Heart left ventricle (tissue), 16 donors: ENCODE measurements at regions not wholly inside any gene's neighbourhood (a gene's known extent, or its start where the extent isn't known, plus 50 kb on each side); places are given as distances from the start of the nearest gene placed in this dataset.

Experiments used
- ATAC-seq, 4 donors: fragments of 200-7000 bp; cut with Tn5 transposase; one replicate each; pipeline ENCODE4 v1.9.1; 2020 to 2022; ENCODE audit warnings: moderate library complexity in 4 of 4, mild to moderate bottlenecking in 3 of 4, moderate number of reproducible peaks in 1 of 4
- DNase-seq, 5 donors: peaks; one replicate each; pipeline ENCODE4 v3.0.0-alpha.2; 2020
- H3K27ac ChIP-seq, 12 donors: fragments of 200-600 bp; sonication (generic) in 4 of 12; one replicate each; pipeline versions ENCODE4 v1.5.0 to v1.8.0; 2016 to 2022; ENCODE audit warnings: mild to moderate bottlenecking in 2 of 12
- H3K27me3 ChIP-seq, 9 donors: fragments of 200-600 bp; sonication (generic) in 2 of 9; one replicate each; pipeline versions ENCODE4 v1.5.1 to v1.8.0; 2016 to 2022; ENCODE audit warnings: mild to moderate bottlenecking in 3 of 9
- H3K36me3 ChIP-seq, 9 donors: fragments of 200-600 bp; sonication (generic) in 2 of 9; one replicate each; pipeline versions ENCODE4 v1.5.0 to v1.8.0; 2018 to 2022; ENCODE audit warnings: mild to moderate bottlenecking in 2 of 9
- H3K4me1 ChIP-seq, 12 donors: fragments of 200-600 bp; sonication (generic) in 4 of 12; one replicate each; pipeline versions ENCODE4 v1.5.0 to v1.8.0; 2016 to 2022; ENCODE audit warnings: mild to moderate bottlenecking in 3 of 12
- H3K4me3 ChIP-seq, 12 donors: fragments of 200-600 bp; sonication (generic) in 4 of 12; one replicate each; pipeline versions ENCODE4 v1.5.0 to v1.8.0; 2017 to 2022; ENCODE audit warnings: mild to moderate bottlenecking in 9 of 12, moderate library complexity in 4 of 12
- H3K9me3 ChIP-seq, 12 donors: fragments of 200-600 bp; sonication (generic) in 4 of 12; one replicate each; pipeline versions ENCODE4 v1.5.0 to v1.8.0; 2016 to 2022; ENCODE audit warnings: mild to moderate bottlenecking in 1 of 12
- POLR2A ChIP-seq, 2 donors: fragments of 450-650 bp; IDR thresholded peaks; one replicate each; pipeline ENCODE4 v1.6.1; 2017; ENCODE audit warnings: antibody characterized with exemption in 2 of 2, mild to moderate bottlenecking in 2 of 2, moderate library complexity in 2 of 2
- WGBS, 4 donors: extraction: QIAGEN DNeasy Blood & Tissue Kit in 2 of 4; methylation state at CpG; one replicate each; pipeline versions ENCODE4 v1.1.5 to v1.1.7; 2013 to 2018; 5-methylcytosine and 5-hydroxymethylcytosine counted together
- intact Hi-C, 10 donors: fragments of 100-400 bp; cut with DNase I; formaldehyde crosslinking; loops; one replicate each; pipeline versions ENCODE4 v1.11.1 to v1.14.2; 2022
- TF ChIP-seq, protein P1 (sequence below), 12 donors: fragments of 200-600 bp; sonication (generic) in 4 of 12; IDR thresholded peaks; one replicate each; pipeline versions ENCODE4 v1.5.0 to v1.8.0; 2018 to 2022; ENCODE audit warnings: antibody characterized with exemption in 12 of 12, mild to moderate bottlenecking in 5 of 12
- donor health status: ischemic (EF 13 %, LVEDD 7.1; RV severe dilation, severe dysfunction).
- donor health status: healthy with polysubstance abuse.
- donor health status: DM: no; HTN: yes; CAD: no.
- donor health status: DM: no; HTN: no; CAD: no.
- donor health status: ischemic (EF 25% LVEDD 6.9; RV normal size, moderate dysfunction).
- donor health status: ischemic (EF 25% LVEDD 5.7; RV mildly dilated, moderate dysfunction).
- donor health status: healthy.
- donor health status: DM: yes; HTN: yes; CAD: no.
- donor health status: ischemic (EF 35%, LVEDD 5.7; RV mildly dilated, moderate dysfunction).
- donor health status: nonischemic (EF 11% LVEDD 7.7; RV severe dilation, severe dysfunction).
- donor health status: DM: yes; HTN: yes; CAD: no.
- donor health status: PGD.
- donor health status: ischemic (EF 29% LVEDD 5.4; RV normal size, mild dysfunction).
- donor health status: nonischemic (EF 23%, LVEDD 6.1; RV moderate dilation, normal function).

DNA sequence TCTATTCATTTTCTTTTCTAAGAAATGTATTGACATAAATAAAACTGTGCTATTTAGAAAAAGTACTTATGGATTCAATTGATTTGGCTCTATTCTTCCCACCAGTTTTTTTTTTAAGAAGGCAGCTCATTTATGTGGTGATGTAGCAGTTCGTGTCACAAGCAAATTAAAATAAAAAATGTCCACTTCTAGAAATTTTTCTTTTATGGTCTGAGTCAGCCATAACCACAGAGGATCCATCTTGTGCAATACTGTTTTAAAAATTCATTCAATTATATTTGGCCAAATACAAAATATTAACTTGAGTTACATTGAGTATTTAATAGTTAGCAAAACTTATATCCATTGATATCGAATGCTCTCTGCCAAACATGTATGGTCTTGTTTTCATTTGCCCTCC lies 207.9 kb upstream of the FAT1 start:
- intact Hi-C loops, result no loop called here
- TF ChIP-seq POLR2A (IDR thresholded peaks at IDR 0.05), result no peak
- TF ChIP-seq, protein P1, sequence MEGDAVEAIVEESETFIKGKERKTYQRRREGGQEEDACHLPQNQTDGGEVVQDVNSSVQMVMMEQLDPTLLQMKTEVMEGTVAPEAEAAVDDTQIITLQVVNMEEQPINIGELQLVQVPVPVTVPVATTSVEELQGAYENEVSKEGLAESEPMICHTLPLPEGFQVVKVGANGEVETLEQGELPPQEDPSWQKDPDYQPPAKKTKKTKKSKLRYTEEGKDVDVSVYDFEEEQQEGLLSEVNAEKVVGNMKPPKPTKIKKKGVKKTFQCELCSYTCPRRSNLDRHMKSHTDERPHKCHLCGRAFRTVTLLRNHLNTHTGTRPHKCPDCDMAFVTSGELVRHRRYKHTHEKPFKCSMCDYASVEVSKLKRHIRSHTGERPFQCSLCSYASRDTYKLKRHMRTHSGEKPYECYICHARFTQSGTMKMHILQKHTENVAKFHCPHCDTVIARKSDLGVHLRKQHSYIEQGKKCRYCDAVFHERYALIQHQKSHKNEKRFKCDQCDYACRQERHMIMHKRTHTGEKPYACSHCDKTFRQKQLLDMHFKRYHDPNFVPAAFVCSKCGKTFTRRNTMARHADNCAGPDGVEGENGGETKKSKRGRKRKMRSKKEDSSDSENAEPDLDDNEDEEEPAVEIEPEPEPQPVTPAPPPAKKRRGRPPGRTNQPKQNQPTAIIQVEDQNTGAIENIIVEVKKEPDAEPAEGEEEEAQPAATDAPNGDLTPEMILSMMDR (IDR thresholded peaks at IDR 0.05), result no peak
- ATAC-seq (no peak), DNase-seq (no peak)
- Histone ChIP-seq H3K27me3 (no peaks in the 10 kb centered on the region), H3K4me3 (no peak overlapping the region), H3K27ac (no peak overlapping the region), H3K36me3 (no peaks in the 10 kb centered on the region), H3K4me1 (peaks cover 0 to 10% (median 0%) of the 10 kb centered on the region in 12 donors), H3K9me3 (peaks cover 0 to 3% (median 0%) of the 10 kb centered on the region in 12 donors)
- WGBS, 4 donors, result 89 to 91% (median 90%) methylated on average over 2 of the region's 2 CpGs

DNA sequence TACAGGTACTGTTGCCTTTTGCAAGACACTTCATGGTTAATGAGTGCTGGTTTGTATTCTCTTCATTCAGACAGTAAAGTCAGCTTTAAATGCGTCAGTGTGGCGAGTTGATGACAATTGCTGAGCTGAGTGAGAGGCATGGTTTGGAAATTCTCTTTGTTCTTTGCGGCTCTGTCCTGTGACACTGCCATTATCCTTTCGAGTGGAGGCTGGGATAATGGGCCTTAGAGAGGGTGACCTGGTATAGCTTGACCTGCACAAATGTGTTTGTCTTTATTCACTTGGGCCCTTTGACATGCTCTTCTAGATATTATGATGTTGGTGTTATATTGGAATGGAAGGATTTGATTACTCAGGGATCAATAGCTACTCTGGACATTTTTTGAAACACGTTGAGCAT lies 208.5 kb upstream of the FAT1 start:
- no peaks in the 10 kb centered on the region for H3K36me3 ChIP-seq
- 87 to 92% (median 89%) methylated on average over 5 of the region's 5 CpGs for whole genome bisulfite sequencing, 4 donors
- H3K27me3 ChIP-seq, result no peaks in the 10 kb centered on the region
- DNase-seq (no peak), ATAC-seq (no peak)
- intact Hi-C loops, result no loop called here
- no peak for TF ChIP-seq POLR2A (IDR thresholded peaks at IDR 0.05)
- TF ChIP-seq, protein P1 (IDR thresholded peaks at IDR 0.05), result no peak
- no peak overlapping the region for H3K4me3 ChIP-seq
- H3K4me1 ChIP-seq, result peaks cover 0 to 10% (median 0%) of the 10 kb centered on the region in 12 donors
- peaks cover 0 to 3% (median 0%) of the 10 kb centered on the region in 12 donors for H3K9me3 ChIP-seq
- no peak overlapping the region for H3K27ac ChIP-seq

DNA sequence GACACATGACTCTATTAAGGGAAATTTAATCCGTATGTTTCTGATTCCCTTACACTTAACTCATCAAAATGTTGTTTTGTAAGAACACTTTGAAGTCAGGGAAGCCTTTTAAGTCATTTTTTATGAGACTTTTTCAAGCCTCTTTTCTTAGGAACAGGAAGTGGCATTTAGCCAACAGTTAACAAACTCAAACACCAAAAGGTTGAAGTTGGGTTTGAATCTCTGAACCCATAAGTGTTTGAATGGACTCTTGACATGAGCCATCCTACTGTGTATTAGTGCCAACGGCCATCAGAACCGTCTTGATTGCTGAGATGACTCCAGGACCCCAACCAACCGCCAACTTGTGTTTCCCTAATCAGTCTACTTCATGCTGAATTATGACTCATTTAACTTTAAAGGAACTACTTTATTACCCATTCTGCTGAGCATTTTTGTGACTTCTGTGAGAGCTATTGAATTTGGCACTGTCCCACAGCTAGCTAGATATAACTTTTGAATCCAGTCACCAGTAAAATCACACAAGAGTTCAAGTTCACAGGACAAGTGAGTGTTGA lies 209.1 kb upstream of the FAT1 start:
- Histone ChIP-seq H3K4me3 (no peak overlapping the region), H3K27ac (no peak overlapping the region), H3K9me3 (peaks cover 0 to 3% (median 0%) of the 10 kb centered on the region in 12 donors), H3K27me3 (no peaks in the 10 kb centered on the region), H3K4me1 (peaks cover 0 to 10% (median 0%) of the 10 kb centered on the region in 12 donors), H3K36me3 (no peaks in the 10 kb centered on the region)
- WGBS, 4 donors, result 49 to 59% (median 54%) methylated on average over 4 of the region's 4 CpGs
- DNase-seq, result no peak
- ATAC-seq, result no peak
- TF ChIP-seq, protein P1 (IDR thresholded peaks at IDR 0.05), result no peak
- TF ChIP-seq POLR2A (IDR thresholded peaks at IDR 0.05), result no peak
- intact Hi-C loops, result no loop called here

DNA sequence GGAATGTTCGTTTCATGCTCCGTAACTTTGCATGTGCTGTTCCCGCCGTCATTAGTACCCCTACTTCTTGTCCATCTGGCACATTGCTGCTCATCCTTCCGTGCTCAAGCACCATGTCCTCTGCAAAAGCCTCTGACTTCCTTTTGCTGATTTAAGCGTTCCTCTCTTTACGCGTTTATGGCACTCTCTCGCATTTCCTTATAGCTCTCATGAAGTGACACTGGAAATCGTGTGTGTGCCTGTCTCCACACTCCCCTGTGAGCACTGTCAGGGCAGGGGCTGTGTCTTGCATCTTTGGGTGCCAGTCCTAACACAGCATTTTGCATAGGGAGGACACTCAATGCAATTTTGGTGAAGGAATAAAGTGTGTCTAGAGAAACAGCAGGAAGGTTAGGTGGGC lies 210.6 kb upstream of the FAT1 start:
- intact Hi-C loops, result no loop called here
- Histone ChIP-seq H3K27ac (no peak overlapping the region), H3K4me1 (peaks cover 0 to 10% (median 0%) of the 10 kb centered on the region in 12 donors), H3K9me3 (peaks cover 0 to under 1% (median 0%) of the 10 kb centered on the region in 12 donors), H3K4me3 (no peak overlapping the region), H3K36me3 (no peaks in the 10 kb centered on the region), H3K27me3 (no peaks in the 10 kb centered on the region)
- ATAC-seq, result no peak
- DNase-seq, result no peak
- whole genome bisulfite sequencing, 4 donors, result 88 to 89% (median 89%) methylated on average over 10 of the region's 10 CpGs
- no peak for TF ChIP-seq POLR2A (IDR thresholded peaks at IDR 0.05)
- TF ChIP-seq, protein P1 (IDR thresholded peaks at IDR 0.05), result no peak
